GM06990 (cell line): ENCODE measurements at regions not wholly inside any gene's neighbourhood (a gene's known extent, or its start where the extent isn't known, plus 50 kb on each side); places are given as distances from the start of the nearest gene placed in this dataset.

Experiments used
- DNase-seq: peaks from one replicate; pipeline ENCODE4 v3.0.0-alpha.2; 2011; ENCODE audit not compliant: insufficient read length; ENCODE audit errors: extremely low read depth
- H3K27me3 ChIP-seq: replicated peaks from 2 replicates; pipeline ENCODE4 v1.6.0; 2011; ENCODE audit warnings: low read length; ENCODE audit not compliant: control insufficient read depth, insufficient read depth
- H3K36me3 ChIP-seq: 2 replicates; pipeline ENCODE4 v1.5.1; 2011; ENCODE audit warnings: low read length; ENCODE audit not compliant: control insufficient read depth, insufficient read depth
- H3K4me3 ChIP-seq: replicated peaks from 2 replicates; pipeline ENCODE4 v1.5.1; 2011; ENCODE audit warnings: low read depth, mild to moderate bottlenecking, control low read depth, low read length
- TF ChIP-seq, protein P1 (sequence below): IDR thresholded peaks from 2 replicates; pipeline ENCODE4 v1.5.1; 2011; ENCODE audit warnings: low read length, control low read depth, mild to moderate bottlenecking, inconsistent platforms; ENCODE audit not compliant: insufficient read depth, poor library complexity, severe bottlenecking

- TF ChIP-seq, protein P1, sequence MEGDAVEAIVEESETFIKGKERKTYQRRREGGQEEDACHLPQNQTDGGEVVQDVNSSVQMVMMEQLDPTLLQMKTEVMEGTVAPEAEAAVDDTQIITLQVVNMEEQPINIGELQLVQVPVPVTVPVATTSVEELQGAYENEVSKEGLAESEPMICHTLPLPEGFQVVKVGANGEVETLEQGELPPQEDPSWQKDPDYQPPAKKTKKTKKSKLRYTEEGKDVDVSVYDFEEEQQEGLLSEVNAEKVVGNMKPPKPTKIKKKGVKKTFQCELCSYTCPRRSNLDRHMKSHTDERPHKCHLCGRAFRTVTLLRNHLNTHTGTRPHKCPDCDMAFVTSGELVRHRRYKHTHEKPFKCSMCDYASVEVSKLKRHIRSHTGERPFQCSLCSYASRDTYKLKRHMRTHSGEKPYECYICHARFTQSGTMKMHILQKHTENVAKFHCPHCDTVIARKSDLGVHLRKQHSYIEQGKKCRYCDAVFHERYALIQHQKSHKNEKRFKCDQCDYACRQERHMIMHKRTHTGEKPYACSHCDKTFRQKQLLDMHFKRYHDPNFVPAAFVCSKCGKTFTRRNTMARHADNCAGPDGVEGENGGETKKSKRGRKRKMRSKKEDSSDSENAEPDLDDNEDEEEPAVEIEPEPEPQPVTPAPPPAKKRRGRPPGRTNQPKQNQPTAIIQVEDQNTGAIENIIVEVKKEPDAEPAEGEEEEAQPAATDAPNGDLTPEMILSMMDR: no peak
- H3K27me3 ChIP-seq: peaks cover 7% of the 10 kb centered on the region
- H3K4me3 ChIP-seq: no peak overlapping the region
- no peak for DNase-seq
- no peaks in the 10 kb centered on the region for H3K36me3 ChIP-seq
Observed at GRCh38 chr9:129435291-129435690, 185.6 kb downstream of the C9orf50 start.

GRCh38 chr9:129434187-129434586, 186.7 kb downstream of the C9orf50 start:
- no peak for DNase-seq
- TF ChIP-seq, protein P1: no peak
- Histone ChIP-seq H3K27me3 (peaks cover 7% of the 10 kb centered on the region), H3K36me3 (no peaks in the 10 kb centered on the region), H3K4me3 (no peak overlapping the region)

GRCh38 chr9:129432297-129433154, 188.4 kb downstream of the C9orf50 start:
- Histone ChIP-seq H3K27me3 (no peaks in the 10 kb centered on the region; the same call in none of the 2 replicates), H3K36me3 (no peaks in the 10 kb centered on the region), H3K4me3 (no peak overlapping the region)
- no peak for DNase-seq
- TF ChIP-seq, protein P1: no peak

- DNase-seq: no peak
- no peak overlapping the region for H3K4me3 ChIP-seq
- H3K27me3 ChIP-seq: no peaks in the 10 kb centered on the region; the same call in none of the 2 replicates
- H3K36me3 ChIP-seq: no peaks in the 10 kb centered on the region
- TF ChIP-seq, protein P1: no peak
Observed at GRCh38 chr9:129430940-129431643, 189.8 kb downstream of the C9orf50 start.

- TF ChIP-seq, protein P1: no peak
- Histone ChIP-seq H3K36me3 (no peaks in the 10 kb centered on the region), H3K27me3 (no peaks in the 10 kb centered on the region; the same call in 1 of the 2 replicates), H3K4me3 (no peak overlapping the region)
- no peak for DNase-seq
Observed at GRCh38 chr9:129428864-129429577, 191.9 kb downstream of the C9orf50 start.
